Left ventricle myocardium superior (tissue), 1 donor: ENCODE measurements at regions not wholly inside any gene's neighbourhood (a gene's known extent, or its start where the extent isn't known, plus 50 kb on each side); places are given as distances from the start of the nearest gene placed in this dataset.
"Not testable (repeated sequence)": the region's sequence is repeated elsewhere in the genome, so short reads cannot be mapped to it uniquely, and the experiment has no call there.

ENCODE experiments used
- ATAC-seq: fragments of 200-7000 bp; cut with Tn5 transposase; one replicate; pipeline ENCODE4 v1.9.1; 2020; ENCODE audit warnings: mild to moderate bottlenecking, moderate library complexity
- DNase-seq: peaks from one replicate; pipeline ENCODE4 v3.0.0-alpha.2; 2020
- intact Hi-C: fragments of 100-400 bp; cut with micrococcal nuclease; formaldehyde crosslinking; loops from one replicate; pipeline ENCODE4 v1.11.0; 2022
- donor health status: DM: no; HTN: yes; CAD: no; lungs with severe emphysema.

GRCh38 chr5:166758151-166758550 lies 1533.3 kb upstream of the WWC1 start:
- intact Hi-C loops, result no loop called here
- no peak for ATAC-seq

GRCh38 chr5:166767858-166768257 lies 1523.6 kb upstream of the WWC1 start:
- intact Hi-C loops, result no loop called here
- ATAC-seq (no peak), DNase-seq (no peak)

More at GRCh38 chr5:166758151-166758550, 1533.3 kb upstream of the WWC1 start:
- no peak for DNase-seq

GRCh38 chr5:166768536-166768935 lies 1522.9 kb upstream of the WWC1 start:
- intact Hi-C loops, result no loop called here

GRCh38 chr5:166772770-166773169 lies 1518.7 kb upstream of the WWC1 start:
- DNase-seq (no peak), ATAC-seq (no peak)
- intact Hi-C loops, result no loop called here

More at GRCh38 chr5:166768536-166768935, 1522.9 kb upstream of the WWC1 start:
- DNase-seq (no peak), ATAC-seq (no peak)

- intact Hi-C loops, result no loop called here
- no peak for DNase-seq
- no peak for ATAC-seq
Measured at GRCh38 chr5:166781737-166782136, 1509.7 kb upstream of the WWC1 start.

GRCh38 chr5:166784545-166785078 lies 1506.8 kb upstream of the WWC1 start:
- ATAC-seq (no peak), DNase-seq (no peak)
- intact Hi-C loops, result no loop called here

- ATAC-seq (no peak), DNase-seq (no peak)
- intact Hi-C loops, result no loop called here
Measured at GRCh38 chr5:166786178-166786577, 1505.3 kb upstream of the WWC1 start.

- ATAC-seq (no peak), DNase-seq (no peak)
- intact Hi-C loops, result no loop called here
Measured at GRCh38 chr5:166786889-166787288, 1504.6 kb upstream of the WWC1 start.

- ATAC-seq (no peak), DNase-seq (no peak)
- intact Hi-C loops, result no loop called here
Measured at GRCh38 chr5:166788050-166788449, 1503.4 kb upstream of the WWC1 start.

GRCh38 chr5:166795756-166796155 lies 1495.7 kb upstream of the WWC1 start:
- ATAC-seq, result no peak
- intact Hi-C loops, result no loop called here
- DNase-seq, result no peak

GRCh38 chr5:166803058-166803457 lies 1488.4 kb upstream of the WWC1 start:
- no peak for ATAC-seq
- intact Hi-C loops, result no loop called here

GRCh38 chr5:166804223-166804622 lies 1487.2 kb upstream of the WWC1 start:
- DNase-seq, ATAC-seq, intact Hi-C loops: not testable (repeated sequence)

More at GRCh38 chr5:166803058-166803457, 1488.4 kb upstream of the WWC1 start:
- DNase-seq, result no peak

- ATAC-seq, DNase-seq, intact Hi-C loops: not testable (repeated sequence)
Measured at GRCh38 chr5:166804693-166805092, 1486.8 kb upstream of the WWC1 start.

- intact Hi-C loops, ATAC-seq, DNase-seq: not testable (repeated sequence)
Measured at GRCh38 chr5:166810093-166810658, 1481.3 kb upstream of the WWC1 start.

- ATAC-seq, result no peak
Measured at GRCh38 chr5:166810721-166811120, 1480.7 kb upstream of the WWC1 start.

GRCh38 chr5:166823360-166823759 lies 1468.1 kb upstream of the WWC1 start:
- no peak for DNase-seq
- intact Hi-C loops, result no loop called here
- no peak for ATAC-seq

More at GRCh38 chr5:166810721-166811120, 1480.7 kb upstream of the WWC1 start:
- DNase-seq, result no peak
- intact Hi-C loops, result no loop called here

- no peak for ATAC-seq
- DNase-seq, result no peak
- intact Hi-C loops, result no loop called here
Measured at GRCh38 chr5:166834246-166834645, 1457.2 kb upstream of the WWC1 start.

GRCh38 chr5:166845044-166845443 lies 1446.4 kb upstream of the WWC1 start:
- no peak for ATAC-seq
- DNase-seq, result no peak
- intact Hi-C loops, result no loop called here

GRCh38 chr5:166856791-166857190 lies 1434.7 kb upstream of the WWC1 start:
- intact Hi-C loops, result no loop called here
- ATAC-seq, result no peak
- DNase-seq, result no peak

- no peak for ATAC-seq
- no peak for DNase-seq
- intact Hi-C loops, result no loop called here
Measured at GRCh38 chr5:166860426-166860825, 1431.0 kb upstream of the WWC1 start.

- intact Hi-C loops, result no loop called here
- ATAC-seq (no peak), DNase-seq (no peak)
Measured at GRCh38 chr5:166862581-166862980, 1428.9 kb upstream of the WWC1 start.
